ENCODE measurements at regions not wholly inside any gene's neighbourhood (a gene's known extent, or its start where the extent isn't known, plus 50 kb on each side); places are given as distances from the start of the nearest gene placed in this dataset.

GRCh38 chr2:215657844-215658243, 222.0 kb upstream of the FN1 start:
- TF ChIP-seq CTCF (IDR thresholded peaks at IDR 0.05; ENCODE audit: low read depth, low read length, poor library complexity, severe bottlenecking) (no peak), EZH2phosphoT487 (IDR thresholded peaks at IDR 0.05; ENCODE audit: borderline replicate concordance, low read length) (no peak)

Measured in DOHH2 (cell line).